NCI-H524 (cell line): ENCODE measurements at regions not wholly inside any gene's neighbourhood (a gene's known extent, or its start where the extent isn't known, plus 50 kb on each side); places are given as distances from the start of the nearest gene placed in this dataset.
"Not testable (repeated sequence)": the region's sequence is repeated elsewhere in the genome, so short reads cannot be mapped to it uniquely, and the experiment has no call there.

Experiments
- DNase-seq, 2 experiments: peaks; one replicate each; lab custom pipeline; 2025; lab: John Stamatoyannopoulos, UW

DNA sequence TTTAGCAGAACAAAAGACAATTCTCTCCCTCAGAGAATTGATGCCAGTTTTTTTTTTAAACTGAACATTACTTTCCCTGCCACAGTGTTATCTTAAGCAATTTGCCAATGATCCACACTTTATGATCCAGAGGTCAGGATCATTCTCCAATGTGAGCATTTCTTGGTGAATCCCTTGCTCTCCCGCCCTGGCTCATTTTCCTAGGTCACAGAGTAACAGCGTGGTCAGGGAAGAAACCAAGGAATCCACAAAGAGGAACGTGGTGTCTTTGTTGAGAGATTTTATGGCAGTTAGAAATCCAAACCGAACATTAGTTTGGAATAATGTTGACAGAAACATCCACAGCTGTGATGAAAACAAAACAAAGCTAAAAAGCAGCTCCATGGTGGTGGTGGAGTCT is 250.3 kb downstream of the TTC32 start:
- no peak for DNase-seq

DNA sequence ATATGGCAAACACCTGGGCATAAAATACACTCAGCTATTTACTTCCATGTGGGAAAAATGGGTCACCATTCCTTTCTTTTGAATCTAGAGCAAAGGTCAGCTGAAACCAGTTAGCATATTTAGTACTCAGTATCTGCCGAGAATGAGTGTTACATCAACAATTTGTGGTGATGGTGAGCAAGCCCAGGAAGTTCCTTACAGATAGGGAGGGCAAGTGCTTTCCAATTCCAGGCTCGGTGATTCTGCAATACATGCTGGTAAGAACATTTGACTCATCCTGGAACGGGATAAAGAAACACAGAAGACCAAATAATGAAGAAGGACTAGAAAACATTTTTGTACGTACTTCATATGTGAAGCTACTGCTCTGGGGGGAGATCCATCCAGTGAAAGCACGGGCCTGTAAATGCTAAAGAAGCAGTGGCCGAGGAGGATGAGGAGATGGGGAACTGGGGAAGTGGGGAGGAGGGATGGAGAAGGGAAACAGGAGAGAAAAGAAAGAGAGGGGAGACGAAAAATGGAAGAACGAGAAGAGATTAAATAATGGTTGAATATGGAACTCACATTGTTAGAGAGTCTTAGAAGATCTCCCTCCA is 251.9 kb downstream of the TTC32 start:
- no peak for DNase-seq

DNA sequence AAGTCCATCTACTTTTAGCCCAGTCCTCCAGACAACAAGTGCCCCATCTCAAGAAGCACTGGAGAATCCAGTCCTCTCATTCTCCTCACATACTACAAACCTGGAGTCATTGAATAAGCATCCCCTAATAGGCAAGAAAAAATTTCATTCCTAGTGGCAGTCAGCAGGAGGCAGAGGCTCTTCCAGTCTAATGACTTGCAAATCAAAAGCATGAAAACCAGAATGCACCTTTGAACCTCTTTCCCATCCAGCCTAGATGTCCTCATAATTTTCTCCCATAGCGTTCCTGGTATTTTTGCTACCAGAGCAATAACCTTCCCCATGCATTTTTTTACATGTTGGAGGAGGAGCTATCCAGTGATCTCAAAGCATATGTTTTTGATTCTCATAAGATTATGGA is 252.6 kb downstream of the TTC32 start:
- no peak for DNase-seq

DNA sequence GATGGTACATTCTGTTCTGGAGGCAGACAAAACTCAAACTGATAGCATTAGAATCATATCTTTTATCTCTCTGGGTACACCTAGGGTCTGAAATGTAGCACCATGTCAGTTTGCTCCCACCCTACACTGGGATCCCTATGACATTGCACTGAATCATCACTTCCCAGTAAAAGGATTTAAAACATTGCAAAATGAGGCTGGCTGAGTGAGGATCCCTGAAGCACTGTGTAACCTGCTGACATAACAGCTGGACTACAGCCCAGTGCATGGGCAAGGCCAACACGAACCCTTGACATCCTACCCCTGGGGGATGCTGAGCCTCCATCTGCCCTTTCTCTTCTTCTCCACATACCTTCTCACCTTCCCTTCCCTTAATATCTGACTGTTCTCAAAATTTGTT is 253.2 kb downstream of the TTC32 start:
- no peak for DNase-seq

DNA sequence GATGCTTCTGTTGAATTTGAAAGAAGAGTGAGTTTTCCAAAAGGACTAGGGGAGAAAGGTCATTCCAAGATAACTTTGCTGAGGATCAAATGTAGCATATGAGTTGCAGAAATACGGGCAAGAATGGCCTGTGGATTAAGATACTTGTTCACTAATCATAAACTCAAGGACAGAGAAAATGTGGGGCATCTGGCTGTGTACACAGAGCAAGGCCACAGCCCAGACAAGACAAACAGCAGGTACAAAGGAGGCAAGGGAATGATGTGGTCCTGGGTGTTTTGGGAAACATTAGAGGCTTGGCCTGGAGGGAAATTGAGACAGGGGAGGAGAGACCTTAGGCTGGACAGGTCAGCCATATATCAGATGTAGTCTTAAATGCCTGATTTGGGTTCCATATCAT is 254.8 kb downstream of the TTC32 start:
- no peak for DNase-seq

- no peak for DNase-seq
Observed at GRCh38 chr2:19644763-19645162, 257.0 kb downstream of the TTC32 start.

- no peak for DNase-seq
Observed at GRCh38 chr2:19643117-19643518, 258.7 kb downstream of the TTC32 start.

DNA sequence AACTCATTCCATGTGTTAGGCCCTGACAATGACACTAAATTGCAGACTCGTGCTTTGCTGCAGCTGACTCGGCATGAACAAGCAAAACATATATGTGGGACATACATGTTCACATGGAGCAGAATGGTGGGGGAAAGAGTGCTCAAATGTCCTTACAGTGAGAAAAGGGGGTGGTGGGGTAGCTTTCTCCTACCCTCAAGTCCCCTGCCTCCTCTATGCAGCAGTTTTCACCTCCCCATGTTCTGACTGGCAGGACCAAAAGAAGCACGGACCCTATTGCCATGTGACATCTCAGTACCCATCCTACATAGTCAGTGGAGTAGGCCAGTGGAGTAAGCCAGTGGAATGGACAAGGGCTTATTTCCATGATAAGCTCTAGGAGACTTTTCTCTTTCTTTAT is 259.3 kb downstream of the TTC32 start:
- DNase-seq = no peak

- no peak for DNase-seq
Observed at GRCh38 chr2:19635951-19636510, 265.8 kb downstream of the TTC32 start.

DNA sequence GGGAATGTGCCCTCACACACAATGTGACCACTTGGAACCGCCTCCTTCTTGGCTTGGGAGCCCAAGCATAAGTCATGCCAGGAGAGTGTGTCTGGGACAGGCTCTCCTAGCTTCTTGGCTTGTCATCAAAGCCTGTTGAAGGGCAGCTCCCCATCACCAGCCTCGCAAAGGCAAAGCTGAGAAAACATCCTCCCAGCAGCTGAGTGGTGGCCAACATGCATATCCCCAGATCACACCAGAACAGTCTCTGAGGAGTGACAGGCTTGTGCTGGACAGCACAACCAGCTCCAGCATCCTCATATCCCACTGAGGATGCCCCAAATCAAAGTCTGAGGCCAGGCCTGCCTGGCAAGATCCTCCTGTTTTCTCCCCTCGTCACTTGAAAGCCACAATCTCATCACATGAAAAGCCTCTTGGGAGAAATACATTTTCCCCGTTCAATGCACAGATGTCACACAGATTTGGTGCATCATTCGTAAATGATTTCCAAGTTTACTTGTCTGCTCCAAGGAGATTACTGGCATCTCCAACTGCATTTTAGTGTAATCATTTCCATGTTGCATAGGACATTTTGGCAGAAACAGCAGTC is 269.3 kb downstream of the TTC32 start:
- no peak for DNase-seq

- no peak for DNase-seq
Observed at GRCh38 chr2:19631871-19632270, 269.9 kb downstream of the TTC32 start.

- DNase-seq = no peak
Observed at GRCh38 chr2:19630921-19631320, 270.9 kb downstream of the TTC32 start.

- no peak for DNase-seq
Observed at GRCh38 chr2:19627359-19627758, 268.9 kb upstream of the OSR1 start.

DNA sequence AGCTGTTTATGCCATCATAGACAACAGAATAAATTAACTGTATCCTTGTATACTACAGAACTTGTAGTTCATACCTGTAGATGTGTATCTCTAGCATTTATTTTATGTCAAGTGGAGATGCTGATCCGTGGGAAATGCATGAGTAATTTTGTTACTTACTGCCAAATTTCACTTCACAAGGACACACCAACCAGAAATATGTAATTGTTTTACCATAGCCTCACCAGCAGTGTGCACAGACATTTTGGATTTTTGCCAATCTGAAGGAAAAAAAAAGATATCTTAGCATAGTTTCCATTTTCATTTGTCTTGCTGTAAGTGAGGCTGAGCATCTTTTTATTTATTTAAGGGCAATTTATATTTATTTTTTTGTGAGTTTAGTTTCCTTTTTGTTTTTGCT is 265.1 kb upstream of the OSR1 start:
- no peak for DNase-seq

- DNase-seq = peak; percentile 75 to 96
Observed at GRCh38 chr2:19617257-19617848, 258.9 kb upstream of the OSR1 start.

DNA sequence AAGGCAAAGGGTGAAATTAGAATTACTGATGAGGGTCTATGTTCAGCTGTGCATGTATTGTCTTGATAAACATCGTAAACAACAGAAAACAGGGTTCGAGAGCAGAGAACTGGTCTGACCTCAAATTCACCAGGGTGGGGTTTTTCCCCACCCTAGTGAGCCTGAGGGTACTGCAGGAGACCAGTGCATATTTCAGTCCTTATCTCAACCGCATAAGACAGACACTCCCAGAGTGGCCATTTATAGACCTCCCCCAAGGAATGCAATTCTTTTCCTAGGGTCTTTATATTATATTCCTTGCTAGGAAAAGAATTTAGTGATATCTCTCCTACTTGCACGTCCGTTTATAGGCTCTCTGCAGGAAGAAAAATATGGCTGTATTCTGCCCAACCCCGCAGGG is 257.0 kb upstream of the OSR1 start:
- not testable (repeated sequence) for DNase-seq

- no peak for DNase-seq
Observed at GRCh38 chr2:19614066-19614465, 255.6 kb upstream of the OSR1 start.

DNA sequence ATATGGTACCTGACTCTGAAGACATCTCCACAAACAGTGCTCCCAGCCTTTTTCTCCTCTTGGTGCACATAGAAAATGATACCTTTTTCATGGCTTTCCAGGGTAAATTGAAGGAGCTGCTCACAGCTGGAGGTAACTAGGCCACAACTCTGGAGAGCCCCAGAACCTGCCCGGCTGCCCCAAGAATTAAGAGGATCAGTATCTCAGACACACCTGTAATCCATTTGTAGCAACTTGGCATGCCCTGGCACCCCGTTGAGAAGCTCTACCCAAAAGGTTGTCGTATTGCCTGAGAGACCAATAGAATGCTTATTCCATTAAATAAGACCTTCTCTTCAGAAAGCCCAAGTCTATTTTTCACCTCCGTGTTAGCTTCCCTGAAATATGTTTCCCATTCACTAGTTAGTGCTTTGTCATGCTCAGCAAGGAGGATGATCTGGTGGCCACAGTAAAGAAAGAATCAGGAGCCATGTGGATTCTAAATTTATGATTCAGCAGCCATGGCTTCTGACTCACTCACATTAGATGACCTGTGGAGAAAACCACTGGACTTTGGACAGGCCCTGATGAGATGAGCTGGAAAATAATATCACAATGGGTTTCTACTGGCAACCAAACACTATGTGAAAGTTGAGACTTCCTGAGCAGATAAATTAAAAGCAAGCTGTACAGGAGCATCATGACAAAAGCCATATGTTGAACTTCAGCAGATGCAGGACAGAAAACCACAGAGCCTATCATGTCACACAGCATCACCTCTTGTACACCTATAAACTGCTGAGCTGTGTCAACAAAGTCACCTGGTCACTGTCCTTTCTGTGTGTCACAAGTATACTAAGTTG is 253.3 kb upstream of the OSR1 start:
- no peak for DNase-seq

DNA sequence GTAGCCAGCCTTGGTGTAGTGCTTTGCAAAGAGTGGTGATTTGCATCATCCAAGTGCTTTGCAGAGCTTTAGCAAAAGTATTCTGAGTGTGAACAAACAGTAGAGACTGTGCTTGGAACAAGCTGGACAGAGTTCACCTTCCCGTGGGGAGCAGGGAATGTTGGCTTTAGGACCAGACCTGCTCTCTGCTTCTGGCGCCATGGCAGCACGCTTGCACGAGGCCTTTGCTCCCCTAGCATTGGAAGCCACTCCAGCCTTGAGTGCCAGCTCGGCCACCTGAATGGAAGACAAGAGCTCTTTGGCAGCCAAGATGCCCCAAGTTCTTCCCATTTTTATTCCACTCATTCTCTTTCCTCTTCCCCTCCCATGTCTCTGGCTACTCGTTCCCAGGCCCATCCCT is 250.8 kb upstream of the OSR1 start:
- DNase-seq = no peak

DNA sequence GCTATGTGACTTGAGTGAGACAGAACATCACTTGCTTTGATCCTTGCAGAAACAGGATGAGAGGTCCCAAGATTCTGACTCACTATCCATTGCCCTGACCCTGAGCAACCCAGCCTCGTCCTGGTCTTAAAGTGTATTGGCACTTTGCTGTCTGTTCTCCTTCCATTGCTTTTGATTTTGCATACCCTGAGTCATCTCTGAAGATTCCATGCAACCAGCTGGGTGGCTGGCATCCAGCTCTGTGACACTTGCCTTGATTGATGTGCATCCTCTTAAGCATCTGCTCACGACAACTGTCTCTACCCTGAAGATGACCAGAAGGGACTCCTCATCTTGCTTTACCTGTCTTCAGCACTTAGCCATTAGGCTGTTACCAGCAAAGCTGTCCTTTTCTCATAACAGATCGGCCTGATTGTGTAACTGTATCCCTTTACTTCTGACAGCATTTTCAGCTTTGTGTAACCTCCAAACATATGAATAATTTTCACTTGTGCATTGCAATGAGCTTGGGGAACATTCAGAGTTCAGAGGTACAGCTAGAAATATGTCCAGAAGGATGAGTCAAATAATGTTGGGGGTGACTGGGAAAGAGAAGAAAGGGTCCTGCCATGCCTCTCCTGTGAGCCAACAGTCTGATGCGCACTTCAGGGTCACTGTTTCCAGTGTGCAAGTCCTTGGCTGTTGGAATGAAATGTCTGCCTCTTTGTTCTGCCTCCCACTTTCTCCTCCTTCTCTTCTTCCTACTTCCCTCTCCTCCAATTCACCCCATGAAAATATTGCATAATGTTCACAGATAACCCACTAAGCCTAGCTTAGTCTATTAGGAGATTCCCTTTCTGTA is 249.7 kb upstream of the OSR1 start:
- peak; percentile 60 to 95 for DNase-seq

- no peak for DNase-seq
Observed at GRCh38 chr2:19607400-19607799, 249.0 kb upstream of the OSR1 start.

GRCh38 chr2:19600982-19601381 is 242.6 kb upstream of the OSR1 start:
- DNase-seq = no peak
